ENCODE measurements at regions not wholly inside any gene's neighbourhood (a gene's known extent, or its start where the extent isn't known, plus 50 kb on each side); places are given as distances from the start of the nearest gene placed in this dataset.
A peak's percentile ranks its signal among the peaks of the same experiment; 100 is the strongest.

DNA sequence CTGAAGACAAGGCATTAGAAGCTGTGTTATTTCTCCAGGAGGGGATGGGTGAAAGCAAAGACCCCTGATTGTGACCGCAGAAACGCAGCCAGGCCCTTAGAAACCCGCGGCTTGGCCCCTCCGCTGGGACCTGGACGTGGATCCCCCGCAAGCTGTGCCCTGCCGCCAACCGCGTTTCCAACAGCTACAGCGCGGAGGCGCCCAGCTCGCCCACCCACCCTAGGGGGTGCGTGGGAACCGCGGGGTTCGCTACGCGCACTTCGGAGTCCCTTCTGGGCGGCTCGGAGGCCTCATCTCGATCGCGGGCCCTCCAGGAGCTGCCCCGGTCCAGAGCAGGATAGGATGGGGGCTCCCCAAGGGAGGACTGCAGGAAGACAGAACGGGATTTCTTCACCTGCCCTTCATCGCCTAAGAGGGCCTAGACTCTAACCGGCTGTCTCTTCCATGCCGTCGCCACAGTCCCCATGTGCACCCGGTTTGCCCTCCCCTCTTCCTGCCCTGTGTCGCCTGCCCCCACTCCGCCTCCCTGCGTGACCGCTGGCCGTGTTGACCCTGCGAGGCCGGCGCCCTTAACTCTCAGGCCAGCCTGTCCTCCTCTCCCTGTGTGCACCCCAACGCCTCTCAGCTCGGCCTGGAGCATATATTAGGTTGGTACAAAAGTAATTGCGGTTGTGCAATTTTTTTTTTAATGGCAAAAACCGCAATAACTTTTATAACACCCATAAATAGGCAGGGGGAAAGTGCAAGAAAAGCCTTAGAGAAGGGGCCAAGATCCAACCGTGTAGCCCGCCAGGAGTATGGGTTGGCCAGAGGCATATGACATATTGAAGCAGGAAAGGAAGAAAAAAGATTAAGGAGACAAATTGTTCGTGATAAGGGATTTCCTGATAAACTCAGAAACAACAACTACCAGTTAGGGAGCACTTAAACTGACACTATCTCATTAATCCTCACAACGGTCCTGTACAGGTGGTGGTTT, 68.1 kb upstream of the FREM1 start (continued):
- TF ChIP-seq, protein P1, sequence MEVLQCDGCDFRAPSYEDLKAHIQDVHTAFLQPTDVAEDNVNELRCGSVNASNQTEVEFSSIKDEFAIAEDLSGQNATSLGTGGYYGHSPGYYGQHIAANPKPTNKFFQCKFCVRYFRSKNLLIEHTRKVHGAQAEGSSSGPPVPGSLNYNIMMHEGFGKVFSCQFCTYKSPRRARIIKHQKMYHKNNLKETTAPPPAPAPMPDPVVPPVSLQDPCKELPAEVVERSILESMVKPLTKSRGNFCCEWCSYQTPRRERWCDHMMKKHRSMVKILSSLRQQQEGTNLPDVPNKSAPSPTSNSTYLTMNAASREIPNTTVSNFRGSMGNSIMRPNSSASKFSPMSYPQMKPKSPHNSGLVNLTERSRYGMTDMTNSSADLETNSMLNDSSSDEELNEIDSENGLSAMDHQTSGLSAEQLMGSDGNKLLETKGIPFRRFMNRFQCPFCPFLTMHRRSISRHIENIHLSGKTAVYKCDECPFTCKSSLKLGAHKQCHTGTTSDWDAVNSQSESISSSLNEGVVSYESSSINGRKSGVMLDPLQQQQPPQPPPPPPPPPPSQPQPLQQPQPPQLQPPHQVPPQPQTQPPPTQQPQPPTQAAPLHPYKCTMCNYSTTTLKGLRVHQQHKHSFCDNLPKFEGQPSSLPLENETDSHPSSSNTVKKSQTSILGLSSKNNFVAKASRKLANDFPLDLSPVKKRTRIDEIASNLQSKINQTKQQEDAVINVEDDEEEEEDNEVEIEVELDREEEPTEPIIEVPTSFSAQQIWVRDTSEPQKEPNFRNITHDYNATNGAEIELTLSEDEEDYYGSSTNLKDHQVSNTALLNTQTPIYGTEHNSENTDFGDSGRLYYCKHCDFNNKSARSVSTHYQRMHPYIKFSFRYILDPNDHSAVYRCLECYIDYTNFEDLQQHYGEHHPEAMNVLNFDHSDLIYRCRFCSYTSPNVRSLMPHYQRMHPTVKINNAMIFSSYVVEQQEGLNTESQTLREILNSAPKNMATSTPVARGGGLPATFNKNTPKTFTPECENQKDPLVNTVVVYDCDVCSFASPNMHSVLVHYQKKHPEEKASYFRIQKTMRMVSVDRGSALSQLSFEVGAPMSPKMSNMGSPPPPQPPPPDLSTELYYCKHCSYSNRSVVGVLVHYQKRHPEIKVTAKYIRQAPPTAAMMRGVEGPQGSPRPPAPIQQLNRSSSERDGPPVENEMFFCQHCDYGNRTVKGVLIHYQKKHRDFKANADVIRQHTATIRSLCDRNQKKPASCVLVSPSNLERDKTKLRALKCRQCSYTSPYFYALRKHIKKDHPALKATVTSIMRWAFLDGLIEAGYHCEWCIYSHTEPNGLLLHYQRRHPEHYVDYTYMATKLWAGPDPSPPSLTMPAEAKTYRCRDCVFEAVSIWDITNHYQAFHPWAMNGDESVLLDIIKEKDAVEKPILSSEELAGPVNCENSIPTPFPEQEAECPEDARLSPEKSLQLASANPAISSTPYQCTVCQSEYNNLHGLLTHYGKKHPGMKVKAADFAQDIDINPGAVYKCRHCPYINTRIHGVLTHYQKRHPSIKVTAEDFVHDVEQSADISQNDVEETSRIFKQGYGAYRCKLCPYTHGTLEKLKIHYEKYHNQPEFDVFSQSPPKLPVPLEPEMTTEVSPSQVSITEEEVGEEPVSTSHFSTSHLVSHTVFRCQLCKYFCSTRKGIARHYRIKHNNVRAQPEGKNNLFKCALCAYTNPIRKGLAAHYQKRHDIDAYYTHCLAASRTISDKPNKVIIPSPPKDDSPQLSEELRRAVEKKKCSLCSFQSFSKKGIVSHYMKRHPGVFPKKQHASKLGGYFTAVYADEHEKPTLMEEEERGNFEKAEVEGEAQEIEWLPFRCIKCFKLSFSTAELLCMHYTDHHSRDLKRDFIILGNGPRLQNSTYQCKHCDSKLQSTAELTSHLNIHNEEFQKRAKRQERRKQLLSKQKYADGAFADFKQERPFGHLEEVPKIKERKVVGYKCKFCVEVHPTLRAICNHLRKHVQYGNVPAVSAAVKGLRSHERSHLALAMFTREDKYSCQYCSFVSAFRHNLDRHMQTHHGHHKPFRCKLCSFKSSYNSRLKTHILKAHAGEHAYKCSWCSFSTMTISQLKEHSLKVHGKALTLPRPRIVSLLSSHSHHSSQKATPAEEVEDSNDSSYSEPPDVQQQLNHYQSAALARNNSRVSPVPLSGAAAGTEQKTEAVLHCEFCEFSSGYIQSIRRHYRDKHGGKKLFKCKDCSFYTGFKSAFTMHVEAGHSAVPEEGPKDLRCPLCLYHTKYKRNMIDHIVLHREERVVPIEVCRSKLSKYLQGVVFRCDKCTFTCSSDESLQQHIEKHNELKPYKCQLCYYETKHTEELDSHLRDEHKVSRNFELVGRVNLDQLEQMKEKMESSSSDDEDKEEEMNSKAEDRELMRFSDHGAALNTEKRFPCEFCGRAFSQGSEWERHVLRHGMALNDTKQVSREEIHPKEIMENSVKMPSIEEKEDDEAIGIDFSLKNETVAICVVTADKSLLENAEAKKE (CRISPR knock-in tag; IDR thresholded peaks at IDR 0.05) = no peak
- TF ChIP-seq ZNF331 (CRISPR knock-in tag; IDR thresholded peaks at IDR 0.05; ENCODE audit: low read depth) (no peak), EZH2phosphoT487 (IDR thresholded peaks at IDR 0.05; ENCODE audit: unreplicated experiment) (no peak)

GRCh38 chr9:14967450-14968321, 57.5 kb upstream of the FREM1 start:
- Mint-ChIP-seq H3K4me3 (no peak overlapping the region), H3K27me3 (ENCODE audit: insufficient read depth, low read depth, poor library complexity) (no peaks in the 10 kb centered on the region), H3K27ac (no peak overlapping the region), H3K36me3 (ENCODE audit: low read depth) (no peaks in the 10 kb centered on the region; the same call in 2 of the 3 replicates), H3K9me3 (no peaks in the 10 kb centered on the region; the same call in 2 of the 3 replicates), H3K4me1 (no peaks in the 10 kb centered on the region)
- Histone ChIP-seq H3K27ac (ENCODE audit: low read depth) (no peak overlapping the region), H3K27me3 (ENCODE audit: insufficient read depth) (no peaks in the 10 kb centered on the region), H3K4me1 (ENCODE audit: insufficient read depth) (no peaks in the 10 kb centered on the region), H3K79me2 (replicated peaks; ENCODE audit: insufficient read depth) (no peaks in the 10 kb centered on the region), H3K4me2 (no peak overlapping the region), H3K36me3 (ENCODE audit: insufficient read depth) (no peaks in the 10 kb centered on the region), H3F3A (replicated peaks; ENCODE audit: low read depth) (no peaks in the 10 kb centered on the region), H4K20me1 (replicated peaks; ENCODE audit: insufficient read depth) (no peaks in the 10 kb centered on the region), H3K9me2 (ENCODE audit: insufficient read depth) (no peaks in the 10 kb centered on the region), H3K4me3 (no peak overlapping the region), H2AFZ (no peak overlapping the region; the same call in 1 of the 2 replicates)
- no peak for DNase-seq (ENCODE audit: low spot score)
- TF ChIP-seq CTCF (conservative IDR thresholded peaks at IDR 0.05; ENCODE audit: low read depth in 2 of 2) (peak; percentile 32 to 38), NANOG (IDR thresholded peaks at IDR 0.05; ENCODE audit: borderline replicate concordance) (no peak)
- TF ChIP-seq, protein P2, sequence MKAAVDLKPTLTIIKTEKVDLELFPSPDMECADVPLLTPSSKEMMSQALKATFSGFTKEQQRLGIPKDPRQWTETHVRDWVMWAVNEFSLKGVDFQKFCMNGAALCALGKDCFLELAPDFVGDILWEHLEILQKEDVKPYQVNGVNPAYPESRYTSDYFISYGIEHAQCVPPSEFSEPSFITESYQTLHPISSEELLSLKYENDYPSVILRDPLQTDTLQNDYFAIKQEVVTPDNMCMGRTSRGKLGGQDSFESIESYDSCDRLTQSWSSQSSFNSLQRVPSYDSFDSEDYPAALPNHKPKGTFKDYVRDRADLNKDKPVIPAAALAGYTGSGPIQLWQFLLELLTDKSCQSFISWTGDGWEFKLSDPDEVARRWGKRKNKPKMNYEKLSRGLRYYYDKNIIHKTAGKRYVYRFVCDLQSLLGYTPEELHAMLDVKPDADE (IDR thresholded peaks at IDR 0.05) = no peak
- no peak for ATAC-seq

All from GM23338 (cell line).